HCT116 (cell line): ENCODE measurements at regions not wholly inside any gene's neighbourhood (a gene's known extent, or its start where the extent isn't known, plus 50 kb on each side); places are given as distances from the start of the nearest gene placed in this dataset.

Experiments used
- ATAC-seq: fragments of 200-7000 bp; cut with Tn5 transposase; 2 replicates; pipeline ENCODE4 v1.9.1; 2020; ENCODE audit warnings: mild to moderate bottlenecking, moderate library complexity
- BruUV-seq: library from RNA; stranded (reverse); fragments of 400-500 nt; replicated peaks from 2 replicates; lab custom pipeline; 2021; lab: Mats Ljungman, UMichigan
- CTCF ChIA-PET: fragments of 300-600 bp; sonication (Branson Sonifier 250); formaldehyde crosslinking; loops from one replicate; lab custom pipeline; 2021; ENCODE audit warnings: antibody characterized with exemption; lab: Charles Lee
- POLR2A ChIA-PET: fragments of 300-600, 350-600 bp; sonication (Branson Sonifier 250); formaldehyde crosslinking; loops from one replicate; lab custom pipeline; 2021; ENCODE audit warnings: antibody characterized with exemption; lab: Charles Lee
- RAD21 ChIA-PET, 2 experiments: fragments of 300-600 bp; sonication (Branson Sonifier 250); formaldehyde crosslinking; loops; one replicate each; lab custom pipeline; 2023; ENCODE audit warnings: low total read pairs in 2 of 2; ENCODE audit not compliant: uncharacterized antibody in 2 of 2, unreplicated experiment in 2 of 2, low non-redundant PET in 1 of 2; lab: Charles Lee
- DNase-seq: peaks from one replicate; pipeline ENCODE4 v3.0.0-alpha.2; 2010; ENCODE audit warnings: low read depth, low spot score
- H2AFZ ChIP-seq: fragments of 200-600 bp; shearing (Covaris generic), sonication (generic); 2 replicates; pipeline ENCODE4 v1.6.1; 2017; ENCODE audit warnings: low read depth, mixed run types, mixed read lengths, antibody characterized with exemption, low read length; ENCODE audit not compliant: poor library complexity, severe bottlenecking
- H3K27ac ChIP-seq: 2 replicates; pipeline ENCODE4 v1.5.1; 2012; ENCODE audit warnings: low read depth, low read length
- H3K27me3 ChIP-seq: fragments of 200-600 bp; sonication (generic); 2 replicates; pipeline ENCODE4 v1.6.1; 2016; ENCODE audit warnings: mixed run types, low read length, mixed read lengths; ENCODE audit not compliant: insufficient read depth
- H3K36me3 ChIP-seq, 2 experiments: fragments of 200-500 bp in 1 of 2; fragments of 200-600 bp in 1 of 2; sonication (Bioruptor generic) in 1 of 2; sonication (generic) in 1 of 2; 2 replicates each; pipeline versions ENCODE4 v1.5.1 to v1.6.1; 2014 to 2016; ENCODE audit warnings: low read length in 2 of 2, inconsistent platforms in 1 of 2, mixed read lengths in 1 of 2, mixed run types in 1 of 2; ENCODE audit not compliant: insufficient read depth in 2 of 2, control insufficient read depth in 1 of 2
- H3K4me1 ChIP-seq, 2 experiments: fragments of 200-600 bp in 1 of 2; sonication (generic) in 1 of 2; 2 replicates each; pipeline versions ENCODE4 v1.5.1 to v1.6.1; 2012 to 2017; ENCODE audit warnings: low read length in 2 of 2, inconsistent platforms in 1 of 2, mild to moderate bottlenecking in 1 of 2, mixed read lengths in 1 of 2, mixed run types in 1 of 2, moderate library complexity in 1 of 2; ENCODE audit not compliant: insufficient read depth in 2 of 2, control insufficient read depth in 1 of 2
- H3K4me2 ChIP-seq: fragments of 200-600 bp; sonication (generic); 2 replicates; pipeline ENCODE4 v1.6.1; 2017; ENCODE audit warnings: mixed run types, low read length, mixed read lengths
- H3K4me3 ChIP-seq, 2 experiments: fragments of 200-600 bp in 1 of 2; sonication (generic) in 1 of 2; replicated peaks in 1 of 2; 2 replicates each; pipeline ENCODE4 v1.5.1; 2011 to 2016; ENCODE audit warnings: low read length in 2 of 2, control low read depth in 1 of 2, low read depth in 1 of 2, mild to moderate bottlenecking in 1 of 2, mixed read lengths in 1 of 2, mixed run types in 1 of 2
- H3K79me2 ChIP-seq: fragments of 200-600 bp; sonication (generic); 2 replicates; pipeline ENCODE4 v1.6.1; 2017; ENCODE audit warnings: mild to moderate bottlenecking, mixed run types, low read length, moderate library complexity, mixed read lengths; ENCODE audit not compliant: insufficient read depth
- H3K9ac ChIP-seq: fragments of 200-600 bp; sonication (generic); 2 replicates; pipeline ENCODE4 v1.6.1; 2016; ENCODE audit warnings: low read length, mixed read lengths
- H3K9me2 ChIP-seq: fragments of 200-600 bp; sonication (generic), shearing (Covaris generic); 2 replicates; pipeline ENCODE4 v1.6.1; 2017; ENCODE audit warnings: mixed run types, mild to moderate bottlenecking, moderate library complexity; ENCODE audit not compliant: insufficient read depth
- H3K9me3 ChIP-seq, 2 experiments: fragments of 200-500 bp in 1 of 2; fragments of 200-600 bp in 1 of 2; sonication (Bioruptor generic) in 1 of 2; sonication (generic) in 1 of 2; 2 replicates each; pipeline ENCODE4 v1.6.1; 2014 to 2017; ENCODE audit warnings: low read length in 2 of 2, mixed read lengths in 2 of 2, inconsistent platforms in 1 of 2, low read depth in 1 of 2, mild to moderate bottlenecking in 1 of 2, mixed run types in 1 of 2, moderate library complexity in 1 of 2; ENCODE audit not compliant: control insufficient read depth in 1 of 2, insufficient read depth in 1 of 2
- H4K20me1 ChIP-seq: fragments of 200-600 bp; sonication (generic), shearing (Covaris generic); 2 replicates; pipeline ENCODE4 v1.6.1; 2017; ENCODE audit warnings: mixed run types, mild to moderate bottlenecking, moderate library complexity; ENCODE audit not compliant: insufficient read depth
- CBX3 ChIP-seq: IDR thresholded peaks from 2 replicates; pipeline ENCODE4 v1.6.1; 2012; ENCODE audit warnings: low read depth
- EGR1 ChIP-seq: IDR thresholded peaks from 2 replicates; pipeline ENCODE4 v1.6.1; 2012; ENCODE audit warnings: low read depth
- EZH2 ChIP-seq: fragments of 200-600 bp; sonication (generic); IDR thresholded peaks from 2 replicates; pipeline ENCODE4 v1.6.1; 2017; ENCODE audit warnings: antibody characterized with exemption, mixed run types
- EZH2phosphoT487 ChIP-seq: fragments of 200-600 bp; IDR thresholded peaks from 2 replicates; pipeline ENCODE4 v1.6.1; 2018; ENCODE audit warnings: antibody characterized with exemption, borderline replicate concordance
- MAX ChIP-seq: IDR thresholded peaks from 2 replicates; pipeline ENCODE4 v1.6.1; 2012
- POLR2A ChIP-seq: IDR thresholded peaks from 2 replicates; pipeline ENCODE4 v1.7.0; 2011; ENCODE audit warnings: borderline replicate concordance; ENCODE audit not compliant: insufficient read depth, insufficient read length; ENCODE audit errors: extremely low read depth
- POLR2AphosphoS5 ChIP-seq: IDR thresholded peaks from 2 replicates; pipeline ENCODE4 v1.6.1; 2011; ENCODE audit warnings: mild to moderate bottlenecking, low read depth, low read length, moderate library complexity
- RAD21 ChIP-seq: IDR thresholded peaks from 2 replicates; pipeline ENCODE4 v1.6.1; 2012; ENCODE audit warnings: low read depth, mild to moderate bottlenecking
- REST ChIP-seq: IDR thresholded peaks from 2 replicates; pipeline ENCODE4 v1.6.1; 2012; ENCODE audit warnings: low read depth
- SP1 ChIP-seq: IDR thresholded peaks from 2 replicates; pipeline ENCODE4 v1.6.1; 2012; ENCODE audit warnings: low read depth
- YY1 ChIP-seq: IDR thresholded peaks from 2 replicates; pipeline ENCODE4 v1.6.1; 2011; ENCODE audit warnings: low read length, low read depth, moderate library complexity, mild to moderate bottlenecking; ENCODE audit not compliant: insufficient replicate concordance; ENCODE audit errors: extremely low read depth
- ZFX ChIP-seq: fragments of 450-650 bp; IDR thresholded peaks from 2 replicates; pipeline ENCODE4 v1.6.1; 2017
- intact Hi-C: fragments of 100-400 bp; cut with micrococcal nuclease; formaldehyde crosslinking; loops from 2 replicates; pipeline ENCODE4 v1.10.0; 2022

- TF ChIP-seq EZH2, result no peak
- no peak for TF ChIP-seq ZFX
Observed at GRCh38 chr2:14255135-14255820, 377.2 kb upstream of the LRATD1 start (continued).

- Histone ChIP-seq H3K27ac (no peak overlapping the region), H3K9me3 (peaks cover 8 to 20% of the 10 kb centered on the region in 2 experiments; a peak in 2 of 4 replicates), H3K27me3 (no peaks in the 10 kb centered on the region), H3K36me3 (no peaks in the 10 kb centered on the region), H3K4me3 (no peak overlapping the region), H3K9me2 (no peaks in the 10 kb centered on the region), H3K4me1 (no peaks in the 10 kb centered on the region), H4K20me1 (no peaks in the 10 kb centered on the region), H3K9ac (no peak overlapping the region), H2AFZ (no peak overlapping the region), H3K79me2 (no peaks in the 10 kb centered on the region), H3K4me2 (no peak overlapping the region)
- DNase-seq (no peak), ATAC-seq (no peak)
- ChIA-PET POLR2A (no interaction called here), RAD21 (no interaction called here), CTCF (no interaction called here)
- intact Hi-C loops, result no loop called here
- BruUV-seq, result no TSS peak
- TF ChIP-seq SP1 (no peak), POLR2AphosphoS5 (no peak), MAX (no peak), EZH2 (no peak), CBX3 (no peak), RAD21 (no peak), EGR1 (no peak), POLR2A (no peak), YY1 (no peak), EZH2phosphoT487 (no peak), REST (no peak)
Observed at GRCh38 chr2:14256890-14257289, 375.6 kb upstream of the LRATD1 start.
